ENCODE measurements at regions not wholly inside any gene's neighbourhood (a gene's known extent, or its start where the extent isn't known, plus 50 kb on each side); places are given as distances from the start of the nearest gene placed in this dataset.

DNA sequence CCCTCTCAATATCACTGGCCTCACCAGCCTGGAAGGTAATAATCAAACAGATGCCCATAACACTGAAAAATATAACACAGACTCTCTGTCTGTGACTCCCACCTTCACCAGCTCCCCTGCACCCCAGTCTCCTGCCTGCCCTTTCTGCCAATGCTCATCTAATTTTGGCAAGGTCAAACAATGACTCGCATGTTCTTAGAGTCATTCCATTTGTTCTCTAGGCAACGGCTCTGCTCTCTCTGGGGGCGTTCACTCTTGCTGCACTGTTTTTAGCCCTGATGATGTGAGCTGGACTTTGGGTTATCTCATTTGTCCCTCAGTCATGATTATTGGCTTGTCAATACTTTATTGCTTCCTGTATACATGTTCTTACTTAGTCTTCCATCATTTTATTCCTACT is 691.8 kb downstream of the FLRT2 start:
- POLR2A ChIA-PET, result no interaction called here
- BruUV-seq (replicated peaks), result no TSS peak

DNA sequence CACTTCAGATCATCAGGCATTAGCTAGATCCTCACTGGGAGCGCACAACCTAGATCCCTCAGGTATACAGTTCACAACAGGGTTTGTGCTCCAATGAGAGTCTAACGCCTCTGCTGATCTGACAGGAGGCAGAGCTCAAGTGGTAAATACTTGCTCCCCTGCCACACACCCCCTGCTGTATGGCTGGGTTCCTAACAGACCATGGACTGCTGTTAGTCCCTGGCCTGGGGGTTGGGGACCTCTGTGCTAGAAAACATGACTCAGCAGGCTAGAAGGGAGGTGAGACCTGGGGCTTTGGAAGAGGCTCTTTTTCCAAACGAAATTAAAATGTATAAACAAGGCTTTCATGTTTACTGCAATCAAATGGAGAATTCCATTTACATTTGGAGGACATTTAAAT is 691.1 kb downstream of the FLRT2 start:
- ChIA-PET POLR2A (no interaction called here), CTCF (no interaction called here)
- no peaks in the 10 kb centered on the region for H3K27me3 ChIP-seq (ENCODE audit: control insufficient read depth in 2 of 2, insufficient read depth in 2 of 2, low read length in 2 of 2)
- H4K20me1 ChIP-seq (replicated peaks; ENCODE audit: control insufficient read depth, extremely low read depth, insufficient read depth, low read length), result no peaks in the 10 kb centered on the region
- no peak overlapping the region for H3K27ac ChIP-seq (ENCODE audit: insufficient read depth, low read depth, low read length)
- no peaks in the 10 kb centered on the region for H3K9me3 ChIP-seq (replicated peaks; ENCODE audit: control insufficient read depth, insufficient read depth, low read length)
- DNase-seq (ENCODE audit: low read depth, low spot score) (no peak), FAIRE-seq (no peak)
- dilution Hi-C loops (cut with MboI; ENCODE audit: extremely low pct_ligation_motif_present, low sequenced_read_pairs) (no loop called here), intact Hi-C loops (cut with micrococcal nuclease) (no loop called here)
- no peak overlapping the region for H3K4me3 ChIP-seq (replicated peaks in 1 of 3; ENCODE audit: insufficient read depth in 1 of 3, low read depth in 1 of 3, low read length in 3 of 3)
- H3K36me3 ChIP-seq (ENCODE audit: control insufficient read depth in 2 of 2, extremely low read depth in 1 of 2, insufficient read depth in 2 of 2, low read length in 2 of 2), result no peaks in the 10 kb centered on the region
- H3K4me1 ChIP-seq (ENCODE audit: control insufficient read depth, extremely low read depth, insufficient read depth, low read length), result no peaks in the 10 kb centered on the region
- no peak overlapping the region for H3K4me2 ChIP-seq (ENCODE audit: insufficient read depth, low read length)
- no peak for TF ChIP-seq POLR2A (IDR thresholded peaks at IDR 0.05; ENCODE audit: low read depth, low read length)
- TF ChIP-seq POLR2AphosphoS5 (IDR thresholded peaks at IDR 0.05; ENCODE audit: insufficient read depth, low read depth, low read length), result no peak
- TF ChIP-seq, protein P1, sequence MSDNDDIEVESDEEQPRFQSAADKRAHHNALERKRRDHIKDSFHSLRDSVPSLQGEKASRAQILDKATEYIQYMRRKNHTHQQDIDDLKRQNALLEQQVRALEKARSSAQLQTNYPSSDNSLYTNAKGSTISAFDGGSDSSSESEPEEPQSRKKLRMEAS (IDR thresholded peaks at IDR 0.05; ENCODE audit: insufficient read depth, insufficient read length), result no peak
- TF ChIP-seq GATA2 (IDR thresholded peaks at IDR 0.05; ENCODE audit: insufficient read depth, insufficient read length, low read depth, low read length), result no peak
- TF ChIP-seq JUN (IDR thresholded peaks at IDR 0.05; ENCODE audit: borderline replicate concordance, insufficient read depth, insufficient read length, low read depth), result no peak
- TF ChIP-seq, protein P2, sequence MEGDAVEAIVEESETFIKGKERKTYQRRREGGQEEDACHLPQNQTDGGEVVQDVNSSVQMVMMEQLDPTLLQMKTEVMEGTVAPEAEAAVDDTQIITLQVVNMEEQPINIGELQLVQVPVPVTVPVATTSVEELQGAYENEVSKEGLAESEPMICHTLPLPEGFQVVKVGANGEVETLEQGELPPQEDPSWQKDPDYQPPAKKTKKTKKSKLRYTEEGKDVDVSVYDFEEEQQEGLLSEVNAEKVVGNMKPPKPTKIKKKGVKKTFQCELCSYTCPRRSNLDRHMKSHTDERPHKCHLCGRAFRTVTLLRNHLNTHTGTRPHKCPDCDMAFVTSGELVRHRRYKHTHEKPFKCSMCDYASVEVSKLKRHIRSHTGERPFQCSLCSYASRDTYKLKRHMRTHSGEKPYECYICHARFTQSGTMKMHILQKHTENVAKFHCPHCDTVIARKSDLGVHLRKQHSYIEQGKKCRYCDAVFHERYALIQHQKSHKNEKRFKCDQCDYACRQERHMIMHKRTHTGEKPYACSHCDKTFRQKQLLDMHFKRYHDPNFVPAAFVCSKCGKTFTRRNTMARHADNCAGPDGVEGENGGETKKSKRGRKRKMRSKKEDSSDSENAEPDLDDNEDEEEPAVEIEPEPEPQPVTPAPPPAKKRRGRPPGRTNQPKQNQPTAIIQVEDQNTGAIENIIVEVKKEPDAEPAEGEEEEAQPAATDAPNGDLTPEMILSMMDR (IDR thresholded peaks at IDR 0.05; ENCODE audit: extremely low read depth in 1 of 2, insufficient read depth in 1 of 2, low read depth in 1 of 2, low read length in 2 of 2), result no peak
- no peak overlapping the region for H2AFZ ChIP-seq (ENCODE audit: low read depth, low read length)
- H3K79me2 ChIP-seq (ENCODE audit: control insufficient read depth, insufficient read depth, low read length), result no peaks in the 10 kb centered on the region
- H3K9me1 ChIP-seq (replicated peaks; ENCODE audit: control insufficient read depth, extremely low read depth, insufficient read depth, low read length), result no peaks in the 10 kb centered on the region
- H3K9ac ChIP-seq (replicated peaks; ENCODE audit: extremely low read depth, insufficient read depth, low read length), result no peak overlapping the region
- BruUV-seq (replicated peaks), result no TSS peak

More for the DNA sequence above, 691.8 kb downstream of the FLRT2 start:
- no peaks in the 10 kb centered on the region for H3K9me3 ChIP-seq (replicated peaks; ENCODE audit: control insufficient read depth, insufficient read depth, low read length)
- no peak overlapping the region for H2AFZ ChIP-seq (ENCODE audit: low read depth, low read length)
- no peaks in the 10 kb centered on the region for H4K20me1 ChIP-seq (replicated peaks; ENCODE audit: control insufficient read depth, extremely low read depth, insufficient read depth, low read length)
- H3K4me2 ChIP-seq (ENCODE audit: insufficient read depth, low read length), result no peak overlapping the region
- H3K79me2 ChIP-seq (ENCODE audit: control insufficient read depth, insufficient read depth, low read length), result no peaks in the 10 kb centered on the region
- dilution Hi-C loops (cut with MboI; ENCODE audit: extremely low pct_ligation_motif_present, low sequenced_read_pairs), result no loop called here
- no peaks in the 10 kb centered on the region for H3K27me3 ChIP-seq (ENCODE audit: control insufficient read depth in 2 of 2, insufficient read depth in 2 of 2, low read length in 2 of 2)
- TF ChIP-seq GATA2 (IDR thresholded peaks at IDR 0.05; ENCODE audit: insufficient read depth, insufficient read length, low read depth, low read length), result no peak
- no peak for TF ChIP-seq POLR2AphosphoS5 (IDR thresholded peaks at IDR 0.05; ENCODE audit: insufficient read depth, low read depth, low read length)
- no peak for TF ChIP-seq POLR2A (IDR thresholded peaks at IDR 0.05; ENCODE audit: low read depth, low read length)
- TF ChIP-seq MYC (IDR thresholded peaks at IDR 0.05; ENCODE audit: low read depth, low read length), result no peak
- intact Hi-C loops (cut with micrococcal nuclease), result no loop called here
- H3K9ac ChIP-seq (replicated peaks; ENCODE audit: extremely low read depth, insufficient read depth, low read length), result no peak overlapping the region
- no peak overlapping the region for H3K4me3 ChIP-seq (replicated peaks in 1 of 3; ENCODE audit: insufficient read depth in 1 of 3, low read depth in 1 of 3, low read length in 3 of 3)
- FAIRE-seq (no peak), DNase-seq (ENCODE audit: low read depth, low spot score) (no peak)
- H3K9me1 ChIP-seq (replicated peaks; ENCODE audit: control insufficient read depth, extremely low read depth, insufficient read depth, low read length), result no peaks in the 10 kb centered on the region
- no peaks in the 10 kb centered on the region for H3K36me3 ChIP-seq (ENCODE audit: control insufficient read depth in 2 of 2, extremely low read depth in 1 of 2, insufficient read depth in 2 of 2, low read length in 2 of 2)
- H3K27ac ChIP-seq (ENCODE audit: insufficient read depth, low read depth, low read length), result no peak overlapping the region
- no peaks in the 10 kb centered on the region for H3K4me1 ChIP-seq (ENCODE audit: control insufficient read depth, extremely low read depth, insufficient read depth, low read length)
- CTCF ChIA-PET, result no interaction called here
